ENCODE measurements at regions not wholly inside any gene's neighbourhood (a gene's known extent, or its start where the extent isn't known, plus 50 kb on each side); places are given as distances from the start of the nearest gene placed in this dataset.
"Not testable (repeated sequence)": the region's sequence is repeated elsewhere in the genome, so short reads cannot be mapped to it uniquely, and the experiment has no call there.

- not testable (repeated sequence) for H3K4me3 ChIP-seq (ENCODE audit: low read depth, low read length); H3K36me3 ChIP-seq (ENCODE audit: control insufficient read depth, insufficient read depth, low read length); H3K4me1 ChIP-seq (ENCODE audit: control insufficient read depth, insufficient read depth, low read length); H3K27ac ChIP-seq (ENCODE audit: low read depth, low read length); H3K9ac ChIP-seq (ENCODE audit: low read depth, low read length); H3K27me3 ChIP-seq (ENCODE audit: control insufficient read depth, insufficient read depth, low read length)
- H3K9me3 ChIP-seq (ENCODE audit: control insufficient read depth, insufficient read depth, low read length) = peaks cover 16% of the 10 kb centered on the region
Observed at GRCh38 chr2:114018464-114018863, 128.6 kb downstream of the ACTR3 start.

GRCh38 chr2:114020668-114021067, 130.8 kb downstream of the ACTR3 start:
- Histone ChIP-seq H3K27ac (ENCODE audit: low read depth, low read length) (no peak overlapping the region), H3K4me1 (ENCODE audit: control insufficient read depth, insufficient read depth, low read length) (no peaks in the 10 kb centered on the region), H3K27me3 (ENCODE audit: control insufficient read depth, insufficient read depth, low read length) (no peaks in the 10 kb centered on the region), H3K4me3 (ENCODE audit: low read depth, low read length) (no peak overlapping the region), H3K9me3 (ENCODE audit: control insufficient read depth, insufficient read depth, low read length) (peaks cover 16% of the 10 kb centered on the region), H3K36me3 (ENCODE audit: control insufficient read depth, insufficient read depth, low read length) (no peaks in the 10 kb centered on the region), H3K9ac (ENCODE audit: low read depth, low read length) (no peak overlapping the region)

GRCh38 chr2:114022360-114023085, 132.6 kb downstream of the ACTR3 start:
- peaks cover 16% of the 10 kb centered on the region for H3K9me3 ChIP-seq (ENCODE audit: control insufficient read depth, insufficient read depth, low read length)
- no peak overlapping the region for H3K9ac ChIP-seq (ENCODE audit: low read depth, low read length)
- no peaks in the 10 kb centered on the region for H3K27me3 ChIP-seq (ENCODE audit: control insufficient read depth, insufficient read depth, low read length)
- H3K27ac ChIP-seq (ENCODE audit: low read depth, low read length) = no peak overlapping the region
- H3K4me3 ChIP-seq (ENCODE audit: low read depth, low read length) = no peak overlapping the region
- H3K36me3 ChIP-seq (ENCODE audit: control insufficient read depth, insufficient read depth, low read length) = no peaks in the 10 kb centered on the region
- H3K4me1 ChIP-seq (ENCODE audit: control insufficient read depth, insufficient read depth, low read length) = no peaks in the 10 kb centered on the region

- Histone ChIP-seq H3K9me3 (ENCODE audit: control insufficient read depth, insufficient read depth, low read length) (peaks cover 12% of the 10 kb centered on the region), H3K36me3 (ENCODE audit: control insufficient read depth, insufficient read depth, low read length) (no peaks in the 10 kb centered on the region), H3K4me3 (ENCODE audit: low read depth, low read length) (no peak overlapping the region), H3K4me1 (ENCODE audit: control insufficient read depth, insufficient read depth, low read length) (no peaks in the 10 kb centered on the region), H3K9ac (ENCODE audit: low read depth, low read length) (no peak overlapping the region), H3K27me3 (ENCODE audit: control insufficient read depth, insufficient read depth, low read length) (no peaks in the 10 kb centered on the region), H3K27ac (ENCODE audit: low read depth, low read length) (no peak overlapping the region)
Observed at GRCh38 chr2:114024326-114024725, 134.4 kb downstream of the ACTR3 start.

- Histone ChIP-seq H3K4me3 (ENCODE audit: low read depth, low read length) (no peak overlapping the region), H3K27me3 (ENCODE audit: control insufficient read depth, insufficient read depth, low read length) (no peaks in the 10 kb centered on the region), H3K4me1 (ENCODE audit: control insufficient read depth, insufficient read depth, low read length) (no peaks in the 10 kb centered on the region), H3K9ac (ENCODE audit: low read depth, low read length) (no peak overlapping the region), H3K27ac (ENCODE audit: low read depth, low read length) (no peak overlapping the region), H3K36me3 (ENCODE audit: control insufficient read depth, insufficient read depth, low read length) (no peaks in the 10 kb centered on the region), H3K9me3 (ENCODE audit: control insufficient read depth, insufficient read depth, low read length) (peaks cover 8% of the 10 kb centered on the region; the same call in 1 of the 2 replicates)
Observed at GRCh38 chr2:114025030-114025429, 135.1 kb downstream of the ACTR3 start.

GRCh38 chr2:114027437-114027836, 137.5 kb downstream of the ACTR3 start:
- Histone ChIP-seq H3K4me3 (ENCODE audit: low read depth, low read length) (no peak overlapping the region), H3K36me3 (ENCODE audit: control insufficient read depth, insufficient read depth, low read length) (no peaks in the 10 kb centered on the region), H3K9me3 (ENCODE audit: control insufficient read depth, insufficient read depth, low read length) (no peaks in the 10 kb centered on the region), H3K27me3 (ENCODE audit: control insufficient read depth, insufficient read depth, low read length) (no peaks in the 10 kb centered on the region), H3K9ac (ENCODE audit: low read depth, low read length) (no peak overlapping the region), H3K4me1 (ENCODE audit: control insufficient read depth, insufficient read depth, low read length) (0 out of 2 replicates have a peak, but pooled peaks cover under 1% of the 10 kb centered on the region), H3K27ac (ENCODE audit: low read depth, low read length) (no peak overlapping the region)

- no peaks in the 10 kb centered on the region for H3K36me3 ChIP-seq (ENCODE audit: control insufficient read depth, insufficient read depth, low read length)
- H3K9ac ChIP-seq (ENCODE audit: low read depth, low read length) = no peak overlapping the region
- H3K4me3 ChIP-seq (ENCODE audit: low read depth, low read length) = no peak overlapping the region
- no peaks in the 10 kb centered on the region for H3K27me3 ChIP-seq (ENCODE audit: control insufficient read depth, insufficient read depth, low read length)
- H3K9me3 ChIP-seq (ENCODE audit: control insufficient read depth, insufficient read depth, low read length) = no peaks in the 10 kb centered on the region
- peaks cover 19% of the 10 kb centered on the region for H3K4me1 ChIP-seq (ENCODE audit: control insufficient read depth, insufficient read depth, low read length)
- H3K27ac ChIP-seq (ENCODE audit: low read depth, low read length) = no peak overlapping the region
Observed at GRCh38 chr2:114031605-114032505, 142.0 kb downstream of the ACTR3 start.

GRCh38 chr2:114032705-114033104, 142.8 kb downstream of the ACTR3 start:
- no peaks in the 10 kb centered on the region for H3K36me3 ChIP-seq (ENCODE audit: control insufficient read depth, insufficient read depth, low read length)
- no peak overlapping the region for H3K9ac ChIP-seq (ENCODE audit: low read depth, low read length)
- peaks cover 19% of the 10 kb centered on the region for H3K4me1 ChIP-seq (ENCODE audit: control insufficient read depth, insufficient read depth, low read length)
- no peaks in the 10 kb centered on the region for H3K27me3 ChIP-seq (ENCODE audit: control insufficient read depth, insufficient read depth, low read length)
- H3K4me3 ChIP-seq (ENCODE audit: low read depth, low read length) = no peak overlapping the region
- H3K27ac ChIP-seq (ENCODE audit: low read depth, low read length) = no peak overlapping the region
- H3K9me3 ChIP-seq (ENCODE audit: control insufficient read depth, insufficient read depth, low read length) = no peaks in the 10 kb centered on the region

- Histone ChIP-seq H3K27ac (ENCODE audit: low read depth, low read length) (no peak overlapping the region), H3K27me3 (ENCODE audit: control insufficient read depth, insufficient read depth, low read length) (no peaks in the 10 kb centered on the region), H3K9me3 (ENCODE audit: control insufficient read depth, insufficient read depth, low read length) (no peaks in the 10 kb centered on the region), H3K9ac (ENCODE audit: low read depth, low read length) (no peak overlapping the region), H3K36me3 (ENCODE audit: control insufficient read depth, insufficient read depth, low read length) (no peaks in the 10 kb centered on the region), H3K4me1 (ENCODE audit: control insufficient read depth, insufficient read depth, low read length) (peaks cover 19% of the 10 kb centered on the region), H3K4me3 (ENCODE audit: low read depth, low read length) (no peak overlapping the region)
Observed at GRCh38 chr2:114034742-114035141, 144.9 kb downstream of the ACTR3 start.

- H3K9ac ChIP-seq (ENCODE audit: low read depth, low read length) = no peak overlapping the region
- H3K4me1 ChIP-seq (ENCODE audit: control insufficient read depth, insufficient read depth, low read length) = peaks cover 6% of the 10 kb centered on the region
- H3K36me3 ChIP-seq (ENCODE audit: control insufficient read depth, insufficient read depth, low read length) = no peaks in the 10 kb centered on the region
- H3K4me3 ChIP-seq (ENCODE audit: low read depth, low read length) = no peak overlapping the region
- H3K9me3 ChIP-seq (ENCODE audit: control insufficient read depth, insufficient read depth, low read length) = no peaks in the 10 kb centered on the region
- H3K27me3 ChIP-seq (ENCODE audit: control insufficient read depth, insufficient read depth, low read length) = no peaks in the 10 kb centered on the region
- H3K27ac ChIP-seq (ENCODE audit: low read depth, low read length) = no peak overlapping the region
Observed at GRCh38 chr2:114038710-114039109, 148.8 kb downstream of the ACTR3 start.

- H3K27me3 ChIP-seq (ENCODE audit: control insufficient read depth, insufficient read depth, low read length) = no peaks in the 10 kb centered on the region
- no peak overlapping the region for H3K4me3 ChIP-seq (ENCODE audit: low read depth, low read length)
- H3K9ac ChIP-seq (ENCODE audit: low read depth, low read length) = no peak overlapping the region
- H3K36me3 ChIP-seq (ENCODE audit: control insufficient read depth, insufficient read depth, low read length) = no peaks in the 10 kb centered on the region
- no peaks in the 10 kb centered on the region for H3K9me3 ChIP-seq (ENCODE audit: control insufficient read depth, insufficient read depth, low read length)
- H3K27ac ChIP-seq (ENCODE audit: low read depth, low read length) = no peak overlapping the region
- no peaks in the 10 kb centered on the region for H3K4me1 ChIP-seq (ENCODE audit: control insufficient read depth, insufficient read depth, low read length)
Observed at GRCh38 chr2:114039677-114040076, 149.8 kb downstream of the ACTR3 start.
